Spleen (tissue), 11 donors: ENCODE measurements at regions not wholly inside any gene's neighbourhood (a gene's known extent, or its start where the extent isn't known, plus 50 kb on each side); places are given as distances from the start of the nearest gene placed in this dataset.
A peak's percentile ranks its signal among the peaks of the same experiment; 100 is the strongest.

Experiments used
- DNase-seq: peaks from one replicate; pipeline ENCODE4 v3.0.0-alpha.2; 2020
- H3K27ac ChIP-seq, 8 donors: fragments of 200-600 bp; sonication (generic) in 7 of 8; 1 replicate in 4 of 8; 2 replicates in 4 of 8; pipeline versions ENCODE4 v1.5.0 to v1.8.0; 2016 to 2021; ENCODE audit warnings: inconsistent platforms in 4 of 8, mild to moderate bottlenecking in 4 of 8, moderate library complexity in 1 of 8
- H3K27me3 ChIP-seq, 7 donors: fragments of 200-600 bp; sonication (generic) in 6 of 7; replicated peaks in 1 of 7; 1 replicate in 4 of 7; 2 replicates in 3 of 7; pipeline versions ENCODE4 v1.5.0 to v1.8.0; 2016 to 2021; ENCODE audit warnings: inconsistent platforms in 3 of 7, mild to moderate bottlenecking in 1 of 7
- H3K36me3 ChIP-seq, 6 donors: fragments of 200-600 bp; sonication (generic) in 5 of 6; 1 replicate in 4 of 6; 2 replicates in 2 of 6; pipeline versions ENCODE4 v1.5.0 to v1.8.0; 2016 to 2021; ENCODE audit warnings: inconsistent platforms in 2 of 6
- H3K4me1 ChIP-seq, 6 donors: fragments of 200-600 bp; sonication (generic) in 5 of 6; 1 replicate in 3 of 6; 2 replicates in 3 of 6; pipeline versions ENCODE4 v1.5.0 to v1.8.0; 2016 to 2021; ENCODE audit warnings: inconsistent platforms in 3 of 6
- H3K4me3 ChIP-seq, 8 donors: fragments of 200-600 bp; sonication (generic) in 7 of 8; 1 replicate in 4 of 8; 2 replicates in 4 of 8; pipeline versions ENCODE4 v1.5.0 to v1.8.0; 2016 to 2021; ENCODE audit warnings: inconsistent platforms in 4 of 8, mild to moderate bottlenecking in 4 of 8, moderate library complexity in 2 of 8
- H3K9me3 ChIP-seq, 8 donors: fragments of 200-600 bp; sonication (generic) in 7 of 8; 1 replicate in 4 of 8; 2 replicates in 4 of 8; pipeline versions ENCODE4 v1.5.0 to v1.8.0; 2016 to 2021; ENCODE audit warnings: inconsistent platforms in 4 of 8
- POLR2A ChIP-seq, 3 donors: fragments of 450-650 bp; IDR thresholded peaks; one replicate each; pipeline ENCODE4 v1.5.1; 2017; ENCODE audit warnings: antibody characterized with exemption in 3 of 3, mild to moderate bottlenecking in 1 of 3
- POLR2AphosphoS5 ChIP-seq, 3 donors: sonication (generic); formaldehyde crosslinking; IDR thresholded peaks; one replicate each; pipeline ENCODE4 v1.5.1; 2017; ENCODE audit warnings: antibody characterized with exemption in 3 of 3
- WGBS, 5 donors: extraction: QIAGEN DNeasy Blood & Tissue Kit in 3 of 5; methylation state at CpG; one replicate each; pipeline versions ENCODE4 v1.1.5 to v1.1.7; 2013 to 2018; 5-methylcytosine and 5-hydroxymethylcytosine counted together
- intact Hi-C: fragments of 100-400 bp; cut with DNase I; formaldehyde crosslinking; loops from one replicate; pipeline ENCODE4 v1.15.0; 2023; ENCODE audit warnings: low total_unique reads
- TF ChIP-seq, protein P1 (sequence below), 11 experiments: fragments of 200-600 bp in 7 of 11; fragments of 450-650 bp in 4 of 11; sonication (generic) in 4 of 11; IDR thresholded peaks in 8 of 11; conservative IDR thresholded peaks in 3 of 11; 1 replicate in 7 of 11; 2 replicates in 4 of 11; pipeline versions ENCODE4 v1.4.0 to v1.8.0; 2016 to 2021; ENCODE audit warnings: antibody characterized with exemption in 11 of 11, inconsistent platforms in 4 of 11, mild to moderate bottlenecking in 1 of 11
- donor health status: healthy with polysubstance abuse.
- donor health status: DM: no; HTN: no; CAD: no; lungs with moderate emphysema.
- donor health status: DM: no; HTN: no; CAD: no.
- donor health status: Bipolar disorder and iron deficiency.
- donor health status: healthy.
- donor health status: DM: no; HTN: no; CAD: no.
- donor health status: DM: yes; HTN: yes; CAD: no.

DNA sequence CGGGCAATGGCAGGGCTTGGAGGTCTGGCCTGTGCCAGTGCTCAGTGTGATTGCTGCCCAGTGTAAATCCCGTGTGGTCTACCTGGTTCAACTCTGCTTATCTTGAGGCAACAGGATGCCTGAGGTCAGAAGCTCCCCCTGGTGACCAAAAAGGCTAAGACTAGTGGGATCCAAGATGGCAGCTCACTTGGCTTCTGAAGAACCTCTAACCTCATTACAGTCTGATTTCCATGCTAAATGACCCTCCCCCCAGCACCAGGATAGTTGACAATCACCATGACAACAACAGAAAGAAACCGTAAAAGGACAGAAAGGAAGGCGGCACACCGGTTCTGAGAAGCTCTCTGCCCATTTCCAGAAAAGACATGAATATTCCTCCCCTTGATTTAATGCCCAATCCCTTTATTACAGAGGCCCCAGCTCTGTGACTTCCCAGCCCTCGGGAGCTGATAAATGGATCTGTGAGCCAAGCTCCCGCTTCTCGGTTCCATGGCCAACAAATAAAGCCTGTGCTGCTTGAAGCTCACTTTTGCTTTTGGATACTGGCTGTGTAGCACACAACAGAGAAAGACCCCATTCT is 398.4 kb downstream of the CTTN start:
- H3K36me3 ChIP-seq, result no peaks in the 10 kb centered on the region
- intact Hi-C loops, result no loop called here
- H3K4me1 ChIP-seq, result no peaks in the 10 kb centered on the region
- no peak overlapping the region for H3K4me3 ChIP-seq
- DNase-seq, result peak; percentile 5
- 80 to 89% (median 85%) methylated on average over 8 of the region's 8 CpGs for WGBS, 5 donors
- no peaks in the 10 kb centered on the region for H3K27me3 ChIP-seq
- TF ChIP-seq POLR2AphosphoS5 (IDR thresholded peaks at IDR 0.05) (no peak), POLR2A (IDR thresholded peaks at IDR 0.05) (no peak)
- no peak overlapping the region for H3K27ac ChIP-seq
- peaks cover 0 to 55% (median 42%) of the 10 kb centered on the region in 8 donors for H3K9me3 ChIP-seq

GRCh38 chr11:70798296-70798695 is 400.0 kb downstream of the CTTN start:
- intact Hi-C loops, result no loop called here
- Histone ChIP-seq H3K9me3 (peaks cover 0 to 39% (median 28%) of the 10 kb centered on the region in 8 donors), H3K27me3 (peaks cover 0 to under 1% (median 0%) of the 10 kb centered on the region in 7 donors), H3K4me3 (no peak overlapping the region), H3K4me1 (peaks cover 0 to under 1% (median 0%) of the 10 kb centered on the region in 6 donors), H3K27ac (no peak overlapping the region), H3K36me3 (no peaks in the 10 kb centered on the region)
- 89 to 94% (median 91%) methylated on average over 26 of the region's 26 CpGs for WGBS, 5 donors
- DNase-seq, result peak; percentile 51
- TF ChIP-seq, protein P1, sequence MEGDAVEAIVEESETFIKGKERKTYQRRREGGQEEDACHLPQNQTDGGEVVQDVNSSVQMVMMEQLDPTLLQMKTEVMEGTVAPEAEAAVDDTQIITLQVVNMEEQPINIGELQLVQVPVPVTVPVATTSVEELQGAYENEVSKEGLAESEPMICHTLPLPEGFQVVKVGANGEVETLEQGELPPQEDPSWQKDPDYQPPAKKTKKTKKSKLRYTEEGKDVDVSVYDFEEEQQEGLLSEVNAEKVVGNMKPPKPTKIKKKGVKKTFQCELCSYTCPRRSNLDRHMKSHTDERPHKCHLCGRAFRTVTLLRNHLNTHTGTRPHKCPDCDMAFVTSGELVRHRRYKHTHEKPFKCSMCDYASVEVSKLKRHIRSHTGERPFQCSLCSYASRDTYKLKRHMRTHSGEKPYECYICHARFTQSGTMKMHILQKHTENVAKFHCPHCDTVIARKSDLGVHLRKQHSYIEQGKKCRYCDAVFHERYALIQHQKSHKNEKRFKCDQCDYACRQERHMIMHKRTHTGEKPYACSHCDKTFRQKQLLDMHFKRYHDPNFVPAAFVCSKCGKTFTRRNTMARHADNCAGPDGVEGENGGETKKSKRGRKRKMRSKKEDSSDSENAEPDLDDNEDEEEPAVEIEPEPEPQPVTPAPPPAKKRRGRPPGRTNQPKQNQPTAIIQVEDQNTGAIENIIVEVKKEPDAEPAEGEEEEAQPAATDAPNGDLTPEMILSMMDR (IDR thresholded peaks at IDR 0.05 in 8 of 11, conservative IDR thresholded peaks at IDR 0.05 in 3 of 11), result no peak
- no peak for TF ChIP-seq POLR2AphosphoS5 (IDR thresholded peaks at IDR 0.05)
- no peak for TF ChIP-seq POLR2A (IDR thresholded peaks at IDR 0.05)

- H3K27me3 ChIP-seq, result peaks cover 0 to 12% (median 0%) of the 10 kb centered on the region in 7 donors
- DNase-seq, result no peak
- 70 to 79% (median 73%) methylated on average over 6 of the region's 6 CpGs for WGBS, 5 donors
- no peak overlapping the region for H3K4me3 ChIP-seq
- peaks cover 0 to 7% (median 0%) of the 10 kb centered on the region in 6 donors for H3K4me1 ChIP-seq
- H3K36me3 ChIP-seq, result no peaks in the 10 kb centered on the region
- H3K27ac ChIP-seq, result no peak overlapping the region
- intact Hi-C loops, result no loop called here
- peaks cover 0 to 28% (median 17%) of the 10 kb centered on the region in 8 donors for H3K9me3 ChIP-seq
- no peak for TF ChIP-seq POLR2AphosphoS5 (IDR thresholded peaks at IDR 0.05)
Measured at GRCh38 chr11:70799386-70799785, 401.1 kb downstream of the CTTN start.

GRCh38 chr11:70802185-70802584 is 403.9 kb downstream of the CTTN start:
- Histone ChIP-seq H3K27ac (no peak overlapping the region), H3K4me3 (no peak overlapping the region), H3K9me3 (peaks cover 0 to under 1% (median 0%) of the 10 kb centered on the region in 8 donors), H3K27me3 (peaks cover 0 to 19% (median 0%) of the 10 kb centered on the region in 7 donors), H3K4me1 (peaks cover 0 to 11% (median 0%) of the 10 kb centered on the region in 6 donors), H3K36me3 (no peaks in the 10 kb centered on the region)
- DNase-seq, result peak; percentile 41
- 88 to 95% (median 91%) methylated on average over 4 to 8 of the region's 8 CpGs for WGBS, 5 donors
- TF ChIP-seq POLR2A (IDR thresholded peaks at IDR 0.05), result no peak
- TF ChIP-seq POLR2AphosphoS5 (IDR thresholded peaks at IDR 0.05), result no peak
- intact Hi-C loops, result no loop called here

DNA sequence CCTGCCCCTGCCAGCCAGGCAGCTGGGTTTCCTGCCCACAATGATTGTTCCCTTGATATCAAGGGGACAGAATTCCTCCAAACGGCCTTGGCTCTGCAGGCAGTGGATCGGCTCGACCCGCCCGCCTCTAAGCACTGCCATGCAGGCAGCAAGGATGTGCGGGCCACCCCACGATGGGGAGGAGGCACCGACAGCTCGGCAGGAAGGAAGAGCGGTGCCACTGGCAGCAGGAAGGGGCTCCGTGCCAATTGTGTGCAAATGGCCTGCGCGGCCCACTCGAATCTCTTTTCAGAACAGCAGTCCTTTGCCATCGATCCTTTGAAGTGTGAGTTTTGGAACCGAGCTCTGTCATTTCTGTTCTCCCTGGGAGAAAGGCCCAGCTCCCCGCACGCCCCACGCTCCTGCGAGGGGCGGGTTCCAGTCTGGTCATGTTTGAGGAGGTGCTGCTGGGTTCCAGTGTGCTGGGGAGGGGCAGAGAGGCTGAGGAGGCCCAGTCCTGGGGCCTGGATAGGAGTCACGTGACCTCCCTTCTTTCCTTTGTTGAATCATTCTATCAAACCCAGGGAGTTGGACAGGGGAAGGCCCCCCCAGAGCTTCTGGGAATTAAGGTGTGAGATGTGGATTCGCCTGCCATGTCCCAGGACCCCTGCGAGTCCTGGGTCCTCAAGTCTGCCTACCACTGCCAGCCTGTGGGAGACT is 406.0 kb downstream of the CTTN start:
- Histone ChIP-seq H3K36me3 (no peaks in the 10 kb centered on the region), H3K9me3 (no peaks in the 10 kb centered on the region), H3K27me3 (peaks cover 0 to 19% (median 0%) of the 10 kb centered on the region in 7 donors), H3K27ac (peak overlapping the region in 7 of 8 donors; percentile 14 to 76 (median 69)), H3K4me3 (no peak overlapping the region), H3K4me1 (peaks cover 0 to 11% (median 0%) of the 10 kb centered on the region in 6 donors)
- 31 to 56% (median 36%) methylated on average over 23 to 24 of the region's 24 CpGs for WGBS, 5 donors
- TF ChIP-seq POLR2AphosphoS5 (IDR thresholded peaks at IDR 0.05), result peak; percentile 85 to 90 (median 90)
- no peak for TF ChIP-seq POLR2A (IDR thresholded peaks at IDR 0.05)
- intact Hi-C loops, result no loop called here
- peak; percentile 90 for DNase-seq

DNA sequence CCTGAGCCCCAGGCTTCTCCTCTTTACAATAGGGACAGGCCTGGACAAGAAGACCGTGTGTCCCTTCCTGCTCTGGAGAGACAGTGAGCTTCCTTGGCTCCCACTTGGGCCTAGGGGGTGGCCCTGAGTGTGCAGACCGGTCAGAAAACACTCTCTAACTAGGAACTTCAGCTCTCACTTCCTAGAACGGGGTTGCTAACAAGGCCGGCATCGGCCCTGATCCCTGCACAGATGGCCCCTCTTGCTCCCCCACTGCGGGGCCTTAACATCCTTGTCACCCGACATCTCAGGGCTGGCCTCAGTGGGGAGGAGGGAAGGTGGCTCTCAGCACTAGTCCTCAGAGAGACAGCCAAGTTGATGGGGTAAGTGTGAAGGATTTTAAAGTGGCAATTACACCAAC is 406.9 kb downstream of the CTTN start:
- Histone ChIP-seq H3K9me3 (no peaks in the 10 kb centered on the region), H3K27ac (peak overlapping the region in 5 of 8 donors; percentile 57 to 76 (median 73)), H3K4me3 (no peak overlapping the region), H3K4me1 (peaks cover 0 to 11% (median 0%) of the 10 kb centered on the region in 6 donors), H3K27me3 (peaks cover 0 to 23% (median 0%) of the 10 kb centered on the region in 7 donors), H3K36me3 (no peaks in the 10 kb centered on the region)
- WGBS, 5 donors, result 61 to 86% (median 79%) methylated on average over 7 of the region's 7 CpGs
- intact Hi-C loops, result no loop called here
- DNase-seq, result no peak
- TF ChIP-seq POLR2AphosphoS5 (IDR thresholded peaks at IDR 0.05) (no peak), POLR2A (IDR thresholded peaks at IDR 0.05) (no peak)
- TF ChIP-seq, protein P1 (IDR thresholded peaks at IDR 0.05 in 8 of 11, conservative IDR thresholded peaks at IDR 0.05 in 3 of 11), result no peak
